ENCODE measurements at regions not wholly inside any gene's neighbourhood (a gene's known extent, or its start where the extent isn't known, plus 50 kb on each side); places are given as distances from the start of the nearest gene placed in this dataset.

- no peak for DNase-seq
These were observed 177.3 kb upstream of the PLXNA2 start for GRCh38 chr1:208421486-208421885.

GRCh38 chr1:208423526-208423925, 179.3 kb upstream of the PLXNA2 start:
- DNase-seq: no peak

GRCh38 chr1:208425096-208425495, 180.9 kb upstream of the PLXNA2 start:
- DNase-seq: no peak

GRCh38 chr1:208430220-208430619, 186.0 kb upstream of the PLXNA2 start:
- DNase-seq: no peak

GRCh38 chr1:208431721-208432120, 187.5 kb upstream of the PLXNA2 start:
- no peak for DNase-seq

GRCh38 chr1:208432346-208432745, 188.2 kb upstream of the PLXNA2 start:
- no peak for DNase-seq

GRCh38 chr1:208433086-208433485, 188.9 kb upstream of the PLXNA2 start:
- DNase-seq: no peak

- no peak for DNase-seq
These were observed 189.8 kb upstream of the PLXNA2 start for GRCh38 chr1:208433971-208434370.

- no peak for DNase-seq
These were observed 193.2 kb upstream of the PLXNA2 start for GRCh38 chr1:208437401-208437800.

GRCh38 chr1:208438112-208438699, 194.0 kb upstream of the PLXNA2 start:
- DNase-seq: no peak

GRCh38 chr1:208445758-208446203, 201.6 kb upstream of the PLXNA2 start:
- no peak for DNase-seq

- DNase-seq: no peak
These were observed 202.1 kb upstream of the PLXNA2 start for GRCh38 chr1:208446271-208446691.

GRCh38 chr1:208448425-208448824, 204.2 kb upstream of the PLXNA2 start:
- no peak for DNase-seq

- no peak for DNase-seq
These were observed 205.8 kb upstream of the PLXNA2 start for GRCh38 chr1:208449951-208450350.

GRCh38 chr1:208450958-208451357, 206.8 kb upstream of the PLXNA2 start:
- no peak for DNase-seq

GRCh38 chr1:208455821-208456220, 211.6 kb upstream of the PLXNA2 start:
- DNase-seq: no peak

GRCh38 chr1:208456487-208456886, 212.3 kb upstream of the PLXNA2 start:
- DNase-seq: no peak

- DNase-seq: no peak
These were observed 216.6 kb upstream of the PLXNA2 start for GRCh38 chr1:208460823-208461222.

- DNase-seq: no peak
These were observed 217.5 kb upstream of the PLXNA2 start for GRCh38 chr1:208461680-208462079.

GRCh38 chr1:208462761-208463160, 218.6 kb upstream of the PLXNA2 start:
- DNase-seq: no peak

- DNase-seq: no peak
These were observed 221.1 kb upstream of the PLXNA2 start for GRCh38 chr1:208465266-208465665.

- DNase-seq: no peak
These were observed 221.8 kb upstream of the PLXNA2 start for GRCh38 chr1:208465786-208466590.

GRCh38 chr1:208467151-208467780, 223.1 kb upstream of the PLXNA2 start:
- no peak for DNase-seq

GRCh38 chr1:208475449-208475848, 231.3 kb upstream of the PLXNA2 start:
- no peak for DNase-seq
